ENCODE measurements at regions not wholly inside any gene's neighbourhood (a gene's known extent, or its start where the extent isn't known, plus 50 kb on each side); places are given as distances from the start of the nearest gene placed in this dataset.

- DNase-seq = no peak
Measured at GRCh38 chr10:94043431-94043990, 49.8 kb downstream of the PLCE1 start.

- DNase-seq = no peak
Measured at GRCh38 chr10:94046098-94046497, 52.4 kb downstream of the PLCE1 start.

GRCh38 chr10:94047293-94047692 lies 53.6 kb downstream of the PLCE1 start:
- no peak for DNase-seq

- DNase-seq = no peak
Measured at GRCh38 chr10:94049911-94050310, 56.2 kb downstream of the PLCE1 start.

- DNase-seq = no peak
Measured at GRCh38 chr10:94052281-94052680, 58.5 kb downstream of the PLCE1 start.

GRCh38 chr10:94052866-94053791 lies 59.4 kb downstream of the PLCE1 start:
- no peak for DNase-seq

- no peak for DNase-seq
Measured at GRCh38 chr10:94059178-94059883, 65.6 kb downstream of the PLCE1 start.

- no peak for DNase-seq
Measured at GRCh38 chr10:94061026-94061425, 67.3 kb downstream of the PLCE1 start.

- no peak for DNase-seq
Measured at GRCh38 chr10:94062611-94063010, 68.9 kb downstream of the PLCE1 start.

- DNase-seq = no peak
Measured at GRCh38 chr10:94065362-94065761, 71.6 kb downstream of the PLCE1 start.

- DNase-seq = no peak
Measured at GRCh38 chr10:94065787-94066186, 72.1 kb downstream of the PLCE1 start.

GRCh38 chr10:94066411-94066810 lies 72.7 kb downstream of the PLCE1 start:
- DNase-seq = no peak

GRCh38 chr10:94069884-94070283 lies 76.2 kb downstream of the PLCE1 start:
- DNase-seq = no peak

- DNase-seq = no peak
Measured at GRCh38 chr10:94074462-94074861, 80.7 kb downstream of the PLCE1 start.

GRCh38 chr10:94075506-94075905 lies 81.8 kb downstream of the PLCE1 start:
- DNase-seq = no peak

- no peak for DNase-seq
Measured at GRCh38 chr10:94076325-94076841, 82.7 kb downstream of the PLCE1 start.

- DNase-seq = no peak
Measured at GRCh38 chr10:94077042-94077441, 83.3 kb downstream of the PLCE1 start.

- no peak for DNase-seq
Measured at GRCh38 chr10:94080108-94080507, 86.4 kb downstream of the PLCE1 start.

- DNase-seq = no peak
Measured at GRCh38 chr10:94083662-94084265, 90.0 kb downstream of the PLCE1 start.

- no peak for DNase-seq
Measured at GRCh38 chr10:94084344-94084743, 90.6 kb downstream of the PLCE1 start.

GRCh38 chr10:94085288-94085687 lies 91.6 kb downstream of the PLCE1 start:
- DNase-seq = no peak

- DNase-seq = no peak
Measured at GRCh38 chr10:94085766-94086437, 92.2 kb downstream of the PLCE1 start.

Data from activated naive CD4-positive, alpha-beta T cell treated with anti-CD3 and anti-CD28 coated beads, Interleukin-2, amount 50 U/mL, for 16 hours (primary cell).